ENCODE measurements at regions not wholly inside any gene's neighbourhood (a gene's known extent, or its start where the extent isn't known, plus 50 kb on each side); places are given as distances from the start of the nearest gene placed in this dataset.

DNA sequence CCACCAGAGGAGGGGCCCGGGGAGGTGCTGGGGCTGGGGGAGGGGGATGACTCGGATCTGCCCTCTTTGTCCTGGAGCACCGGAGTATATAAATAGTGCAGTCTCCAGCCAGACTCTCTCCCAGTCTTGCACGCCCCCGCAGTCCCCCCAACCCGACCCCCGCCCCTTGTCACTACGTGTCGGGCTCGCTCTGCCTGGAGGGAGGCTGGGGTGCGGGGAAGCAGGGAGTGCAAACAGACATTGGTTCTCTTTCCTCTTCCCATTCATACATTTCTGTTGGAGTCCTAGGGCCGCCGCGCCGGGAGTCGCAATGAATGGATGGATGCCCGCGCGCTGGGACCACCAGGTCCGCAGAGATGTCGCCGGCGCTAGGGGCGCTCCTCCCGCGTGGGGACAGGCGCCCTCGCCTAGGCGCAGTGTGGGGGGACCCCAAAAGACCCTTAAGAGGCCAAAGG lies 179.3 kb downstream of the TBXT start:
- TF ChIP-seq POLR2AphosphoS5 (IDR thresholded peaks at IDR 0.05; ENCODE audit: low read depth): no peak
- TF ChIP-seq, protein P1, sequence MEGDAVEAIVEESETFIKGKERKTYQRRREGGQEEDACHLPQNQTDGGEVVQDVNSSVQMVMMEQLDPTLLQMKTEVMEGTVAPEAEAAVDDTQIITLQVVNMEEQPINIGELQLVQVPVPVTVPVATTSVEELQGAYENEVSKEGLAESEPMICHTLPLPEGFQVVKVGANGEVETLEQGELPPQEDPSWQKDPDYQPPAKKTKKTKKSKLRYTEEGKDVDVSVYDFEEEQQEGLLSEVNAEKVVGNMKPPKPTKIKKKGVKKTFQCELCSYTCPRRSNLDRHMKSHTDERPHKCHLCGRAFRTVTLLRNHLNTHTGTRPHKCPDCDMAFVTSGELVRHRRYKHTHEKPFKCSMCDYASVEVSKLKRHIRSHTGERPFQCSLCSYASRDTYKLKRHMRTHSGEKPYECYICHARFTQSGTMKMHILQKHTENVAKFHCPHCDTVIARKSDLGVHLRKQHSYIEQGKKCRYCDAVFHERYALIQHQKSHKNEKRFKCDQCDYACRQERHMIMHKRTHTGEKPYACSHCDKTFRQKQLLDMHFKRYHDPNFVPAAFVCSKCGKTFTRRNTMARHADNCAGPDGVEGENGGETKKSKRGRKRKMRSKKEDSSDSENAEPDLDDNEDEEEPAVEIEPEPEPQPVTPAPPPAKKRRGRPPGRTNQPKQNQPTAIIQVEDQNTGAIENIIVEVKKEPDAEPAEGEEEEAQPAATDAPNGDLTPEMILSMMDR (IDR thresholded peaks at IDR 0.05; ENCODE audit: insufficient read depth, low read length): no peak
- TF ChIP-seq, protein P2, sequence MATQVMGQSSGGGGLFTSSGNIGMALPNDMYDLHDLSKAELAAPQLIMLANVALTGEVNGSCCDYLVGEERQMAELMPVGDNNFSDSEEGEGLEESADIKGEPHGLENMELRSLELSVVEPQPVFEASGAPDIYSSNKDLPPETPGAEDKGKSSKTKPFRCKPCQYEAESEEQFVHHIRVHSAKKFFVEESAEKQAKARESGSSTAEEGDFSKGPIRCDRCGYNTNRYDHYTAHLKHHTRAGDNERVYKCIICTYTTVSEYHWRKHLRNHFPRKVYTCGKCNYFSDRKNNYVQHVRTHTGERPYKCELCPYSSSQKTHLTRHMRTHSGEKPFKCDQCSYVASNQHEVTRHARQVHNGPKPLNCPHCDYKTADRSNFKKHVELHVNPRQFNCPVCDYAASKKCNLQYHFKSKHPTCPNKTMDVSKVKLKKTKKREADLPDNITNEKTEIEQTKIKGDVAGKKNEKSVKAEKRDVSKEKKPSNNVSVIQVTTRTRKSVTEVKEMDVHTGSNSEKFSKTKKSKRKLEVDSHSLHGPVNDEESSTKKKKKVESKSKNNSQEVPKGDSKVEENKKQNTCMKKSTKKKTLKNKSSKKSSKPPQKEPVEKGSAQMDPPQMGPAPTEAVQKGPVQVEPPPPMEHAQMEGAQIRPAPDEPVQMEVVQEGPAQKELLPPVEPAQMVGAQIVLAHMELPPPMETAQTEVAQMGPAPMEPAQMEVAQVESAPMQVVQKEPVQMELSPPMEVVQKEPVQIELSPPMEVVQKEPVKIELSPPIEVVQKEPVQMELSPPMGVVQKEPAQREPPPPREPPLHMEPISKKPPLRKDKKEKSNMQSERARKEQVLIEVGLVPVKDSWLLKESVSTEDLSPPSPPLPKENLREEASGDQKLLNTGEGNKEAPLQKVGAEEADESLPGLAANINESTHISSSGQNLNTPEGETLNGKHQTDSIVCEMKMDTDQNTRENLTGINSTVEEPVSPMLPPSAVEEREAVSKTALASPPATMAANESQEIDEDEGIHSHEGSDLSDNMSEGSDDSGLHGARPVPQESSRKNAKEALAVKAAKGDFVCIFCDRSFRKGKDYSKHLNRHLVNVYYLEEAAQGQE (IDR thresholded peaks at IDR 0.05; ENCODE audit: insufficient replicate concordance, low read depth): no peak

Data from HL-60 (cell line).